ENCODE measurements at regions not wholly inside any gene's neighbourhood (a gene's known extent, or its start where the extent isn't known, plus 50 kb on each side); places are given as distances from the start of the nearest gene placed in this dataset.

DNA sequence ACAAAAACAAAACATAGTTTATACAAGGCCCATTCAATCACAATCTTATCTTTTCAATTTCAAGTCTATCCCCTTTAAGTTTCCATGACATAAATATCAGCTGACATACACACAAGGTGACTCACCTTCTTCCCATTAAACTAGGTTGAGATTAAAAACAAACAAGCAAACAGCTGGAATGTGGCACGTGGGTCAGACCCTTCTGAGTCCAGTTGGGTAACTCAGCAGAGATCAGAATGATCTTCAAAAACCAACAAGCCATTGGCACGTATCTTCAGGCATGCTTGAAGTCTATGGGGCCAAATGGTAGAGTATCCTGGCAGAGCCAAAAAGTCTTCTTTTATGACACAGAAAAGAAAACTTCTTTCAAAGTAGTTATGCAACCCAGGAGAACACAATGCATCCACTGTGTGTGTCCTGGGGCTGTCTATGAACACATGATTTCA lies 603.5 kb upstream of the CITED2 start:
- no peaks in the 10 kb centered on the region for H3K27me3 ChIP-seq (ENCODE audit: control insufficient read depth in 1 of 2, insufficient read depth in 2 of 2, low read length in 1 of 2)
- H3K36me3 ChIP-seq (ENCODE audit: control insufficient read depth in 1 of 2, insufficient read depth in 2 of 2, low read length in 1 of 2), result no peaks in the 10 kb centered on the region
- H3K4me1 ChIP-seq (ENCODE audit: control insufficient read depth in 1 of 2, insufficient read depth in 2 of 2, low read length in 2 of 2), result peaks cover 2 to 7% of the 10 kb centered on the region in 2 donors
- intact Hi-C loops (cut with DNase I), result loop anchor here in 1 of 2 donors (10.0 kb wide), 1 partner anchor 603 kb away; the partner anchor contains the start of gene CITED2
- no peak overlapping the region for H3K4me3 ChIP-seq (ENCODE audit: low read length in 2 of 2)
- 28 to 35% methylated on average over 2 of the region's 2 CpGs for WGBS, 2 donors
- no peaks in the 10 kb centered on the region for H3K9me3 ChIP-seq (ENCODE audit: control insufficient read depth, low read length)
- ATAC-seq (ENCODE audit: low FRiP score), result no peak
- DNase-seq, result no peak
- no peak overlapping the region for H3K27ac ChIP-seq (ENCODE audit: low read depth in 1 of 2, low read length in 2 of 2)

DNA sequence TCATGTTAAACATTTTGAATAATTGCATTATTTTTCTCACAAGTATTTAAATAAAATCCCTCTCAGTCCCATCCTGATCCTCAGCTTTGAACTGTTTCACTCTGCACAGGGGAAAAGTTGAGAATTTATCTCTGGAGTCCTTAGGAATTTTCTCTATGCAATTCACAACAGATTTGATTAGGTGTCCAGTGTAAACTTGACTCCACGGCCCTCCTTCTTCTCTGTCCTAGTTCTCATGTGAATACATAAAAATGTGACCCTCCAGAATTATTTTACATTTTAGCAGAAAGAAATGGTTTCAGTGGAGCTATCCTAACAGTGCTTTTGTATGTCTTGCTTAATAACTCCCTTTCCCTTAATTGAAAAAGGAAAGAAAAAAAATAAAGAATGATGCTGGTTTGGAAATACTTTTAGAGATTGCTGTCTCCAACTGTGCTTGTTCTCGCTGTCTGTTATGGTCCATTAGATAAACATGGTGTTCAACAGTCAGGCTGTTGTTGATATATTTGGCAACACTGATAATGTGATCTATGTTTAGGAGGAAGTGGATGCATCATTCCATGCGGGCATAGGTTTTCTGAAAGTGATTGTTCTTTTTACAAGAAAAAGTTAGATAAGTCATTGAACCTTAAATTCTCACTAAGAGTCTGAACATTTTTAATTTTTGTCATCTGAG lies 599.4 kb upstream of the CITED2 start:
- Histone ChIP-seq H3K4me3 (ENCODE audit: low read length in 2 of 2) (no peak overlapping the region), H3K27ac (ENCODE audit: low read depth in 1 of 2, low read length in 2 of 2) (no peak overlapping the region), H3K4me1 (ENCODE audit: control insufficient read depth in 1 of 2, insufficient read depth in 2 of 2, low read length in 2 of 2) (peaks cover 2% of the 10 kb centered on the region in 2 donors), H3K36me3 (ENCODE audit: control insufficient read depth in 1 of 2, insufficient read depth in 2 of 2, low read length in 1 of 2) (no peaks in the 10 kb centered on the region), H3K27me3 (ENCODE audit: control insufficient read depth in 1 of 2, insufficient read depth in 2 of 2, low read length in 1 of 2) (no peaks in the 10 kb centered on the region), H3K9me3 (ENCODE audit: control insufficient read depth, low read length) (no peaks in the 10 kb centered on the region)
- ATAC-seq (ENCODE audit: low FRiP score) (no peak), DNase-seq (no peak)
- intact Hi-C loops (cut with DNase I), result loop anchor here in 1 of 2 donors (10.0 kb wide), 1 partner anchor 599 kb away; the partner anchor contains the start of gene CITED2
- 12 to 17% methylated on average over 3 of the region's 3 CpGs for WGBS, 2 donors

DNA sequence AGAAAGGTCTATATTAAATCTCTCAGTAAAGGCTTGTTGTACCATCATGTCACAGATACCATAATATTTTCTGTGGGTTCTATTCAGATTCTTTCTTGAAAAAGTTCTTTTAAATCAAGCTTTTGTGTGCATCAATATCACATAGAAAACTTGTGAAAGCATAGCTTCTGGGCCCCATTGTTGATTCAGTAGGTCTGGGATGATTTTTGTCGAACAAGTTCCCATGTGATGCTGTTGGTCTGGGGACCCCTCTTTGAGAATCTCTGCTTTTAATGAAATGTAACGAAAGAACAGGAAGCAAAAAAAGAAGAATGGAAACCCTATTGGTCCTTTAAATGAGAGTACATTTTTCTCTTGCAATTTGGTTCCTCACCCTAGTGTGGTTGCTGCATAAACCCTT lies 597.7 kb upstream of the CITED2 start:
- DNase-seq (no peak), ATAC-seq (ENCODE audit: low FRiP score) (no peak)
- H3K4me1 ChIP-seq (ENCODE audit: control insufficient read depth in 1 of 2, insufficient read depth in 2 of 2, low read length in 2 of 2), result peaks cover 2% of the 10 kb centered on the region in 2 donors
- H3K36me3 ChIP-seq (ENCODE audit: control insufficient read depth in 1 of 2, insufficient read depth in 2 of 2, low read length in 1 of 2), result no peaks in the 10 kb centered on the region
- no peak overlapping the region for H3K4me3 ChIP-seq (ENCODE audit: low read length in 2 of 2)
- 92 to 94% methylated on average over 2 of the region's 2 CpGs for WGBS, 2 donors
- H3K27ac ChIP-seq (ENCODE audit: low read depth in 1 of 2, low read length in 2 of 2), result no peak overlapping the region
- H3K27me3 ChIP-seq (ENCODE audit: control insufficient read depth in 1 of 2, insufficient read depth in 2 of 2, low read length in 1 of 2), result no peaks in the 10 kb centered on the region
- H3K9me3 ChIP-seq (ENCODE audit: control insufficient read depth, low read length), result no peaks in the 10 kb centered on the region
- intact Hi-C loops (cut with DNase I), result loop anchor here in 1 of 2 donors (10.0 kb wide), 1 partner anchor 597 kb away; the partner anchor contains the start of gene CITED2

DNA sequence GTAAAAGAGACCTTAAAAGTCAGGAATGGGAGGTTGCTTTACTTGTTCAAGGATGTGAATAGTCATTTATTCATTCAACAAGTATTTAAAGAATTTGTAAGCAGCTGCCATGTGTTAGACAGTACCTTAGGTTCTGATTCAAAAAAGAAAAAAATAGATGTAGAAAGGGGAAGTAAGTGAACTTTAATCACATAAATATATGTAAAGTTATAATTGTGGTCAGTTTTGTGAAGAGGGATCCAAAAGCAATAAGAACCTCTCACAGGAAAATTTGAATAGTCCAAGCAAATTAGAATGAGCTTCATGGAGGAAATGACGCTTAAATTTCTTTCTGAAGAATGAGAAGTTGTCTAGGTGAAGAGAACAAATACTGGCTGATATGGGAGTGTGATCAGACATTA lies 596.1 kb upstream of the CITED2 start:
- no peaks in the 10 kb centered on the region for H3K36me3 ChIP-seq (ENCODE audit: control insufficient read depth in 1 of 2, insufficient read depth in 2 of 2, low read length in 1 of 2)
- ATAC-seq (ENCODE audit: low FRiP score), result no peak
- intact Hi-C loops (cut with DNase I), result loop anchor here in 1 of 2 donors (10.0 kb wide), 1 partner anchor 596 kb away; the partner anchor contains the start of gene CITED2
- no peaks in the 10 kb centered on the region for H3K4me1 ChIP-seq (ENCODE audit: control insufficient read depth in 1 of 2, insufficient read depth in 2 of 2, low read length in 2 of 2)
- no peak overlapping the region for H3K27ac ChIP-seq (ENCODE audit: low read depth in 1 of 2, low read length in 2 of 2)
- H3K9me3 ChIP-seq (ENCODE audit: control insufficient read depth, low read length), result no peaks in the 10 kb centered on the region
- no peak for DNase-seq
- no peaks in the 10 kb centered on the region for H3K27me3 ChIP-seq (ENCODE audit: control insufficient read depth in 1 of 2, insufficient read depth in 2 of 2, low read length in 1 of 2)
- 71 to 80% methylated on average over 1 of the region's 1 CpG for WGBS, 2 donors
- no peak overlapping the region for H3K4me3 ChIP-seq (ENCODE audit: low read length in 2 of 2)

DNA sequence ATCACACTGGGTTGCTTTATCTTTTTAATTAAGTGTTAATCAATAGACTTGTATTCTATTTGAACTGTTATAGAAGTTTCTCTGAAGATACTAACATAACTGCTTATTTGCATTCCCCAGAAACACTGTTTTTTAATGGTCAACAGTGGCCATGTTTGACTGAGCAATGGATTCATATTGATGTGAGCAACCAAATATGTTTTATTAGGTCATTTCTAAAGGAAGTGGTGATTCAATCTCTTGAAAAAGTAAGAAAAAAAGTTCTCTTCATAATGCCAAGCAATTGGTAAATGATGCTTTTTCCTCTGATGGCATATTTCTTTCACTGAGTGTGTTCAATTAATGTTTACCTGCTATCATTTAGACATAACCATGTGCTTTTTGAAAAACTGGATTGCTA lies 593.0 kb upstream of the CITED2 start:
- Histone ChIP-seq H3K27me3 (ENCODE audit: control insufficient read depth in 1 of 2, insufficient read depth in 2 of 2, low read length in 1 of 2) (no peaks in the 10 kb centered on the region), H3K4me1 (ENCODE audit: control insufficient read depth in 1 of 2, insufficient read depth in 2 of 2, low read length in 2 of 2) (no peaks in the 10 kb centered on the region), H3K27ac (ENCODE audit: low read depth in 1 of 2, low read length in 2 of 2) (no peak overlapping the region), H3K9me3 (ENCODE audit: control insufficient read depth, low read length) (no peaks in the 10 kb centered on the region), H3K36me3 (ENCODE audit: control insufficient read depth in 1 of 2, insufficient read depth in 2 of 2, low read length in 1 of 2) (no peaks in the 10 kb centered on the region), H3K4me3 (ENCODE audit: low read length in 2 of 2) (no peak overlapping the region)
- no peak for ATAC-seq (ENCODE audit: low FRiP score)
- intact Hi-C loops (cut with DNase I), result no loop called here
- DNase-seq, result no peak

DNA sequence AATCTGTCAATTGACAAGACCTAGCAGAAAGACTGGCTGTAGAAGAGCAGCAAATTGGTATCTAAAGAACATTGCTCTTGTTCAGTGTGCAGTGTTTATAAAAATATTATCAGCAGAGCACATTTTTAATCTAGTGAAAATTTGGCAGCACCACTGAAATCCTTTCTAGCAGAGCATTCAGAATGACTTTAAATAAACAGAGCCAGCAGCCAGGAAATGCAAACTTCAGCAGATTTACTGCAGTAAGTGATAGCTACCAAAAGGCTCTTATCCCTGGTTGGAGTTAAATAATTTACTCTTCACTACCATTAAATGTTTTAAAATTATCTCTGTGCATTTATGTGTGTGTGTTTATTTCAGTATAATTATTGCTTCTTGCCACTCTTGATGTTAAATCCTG lies 590.9 kb upstream of the CITED2 start:
- intact Hi-C loops (cut with DNase I), result no loop called here
- DNase-seq, result no peak
- ATAC-seq (ENCODE audit: low FRiP score), result no peak
- Histone ChIP-seq H3K36me3 (ENCODE audit: control insufficient read depth in 1 of 2, insufficient read depth in 2 of 2, low read length in 1 of 2) (no peaks in the 10 kb centered on the region), H3K9me3 (ENCODE audit: control insufficient read depth, low read length) (no peaks in the 10 kb centered on the region), H3K27me3 (ENCODE audit: control insufficient read depth in 1 of 2, insufficient read depth in 2 of 2, low read length in 1 of 2) (no peaks in the 10 kb centered on the region), H3K4me3 (ENCODE audit: low read length in 2 of 2) (no peak overlapping the region), H3K4me1 (ENCODE audit: control insufficient read depth in 1 of 2, insufficient read depth in 2 of 2, low read length in 2 of 2) (no peaks in the 10 kb centered on the region), H3K27ac (ENCODE audit: low read depth in 1 of 2, low read length in 2 of 2) (no peak overlapping the region)

DNA sequence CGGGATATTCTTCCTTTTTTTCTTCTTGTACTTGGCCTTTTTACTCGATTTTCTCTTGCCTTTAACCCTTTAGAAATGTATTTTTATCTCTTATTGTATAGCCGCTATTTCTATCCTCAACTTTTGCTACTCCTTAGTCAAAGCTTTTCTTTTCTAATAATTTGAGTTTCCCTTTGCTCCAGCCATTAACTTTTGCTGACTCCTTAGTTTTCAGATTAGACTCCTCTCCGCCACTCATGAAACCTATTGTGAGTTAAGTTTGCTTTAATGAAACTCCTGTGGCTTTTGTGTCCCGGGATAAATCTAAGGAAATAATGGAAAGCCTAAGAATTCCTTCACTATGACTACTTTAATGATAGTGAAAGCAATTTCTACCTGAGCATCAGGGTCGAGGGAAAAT lies 590.3 kb upstream of the CITED2 start:
- no peak for DNase-seq
- Histone ChIP-seq H3K27ac (ENCODE audit: low read depth in 1 of 2, low read length in 2 of 2) (no peak overlapping the region), H3K4me1 (ENCODE audit: control insufficient read depth in 1 of 2, insufficient read depth in 2 of 2, low read length in 2 of 2) (no peaks in the 10 kb centered on the region), H3K4me3 (ENCODE audit: low read length in 2 of 2) (no peak overlapping the region), H3K27me3 (ENCODE audit: control insufficient read depth in 1 of 2, insufficient read depth in 2 of 2, low read length in 1 of 2) (no peaks in the 10 kb centered on the region), H3K36me3 (ENCODE audit: control insufficient read depth in 1 of 2, insufficient read depth in 2 of 2, low read length in 1 of 2) (no peaks in the 10 kb centered on the region), H3K9me3 (ENCODE audit: control insufficient read depth, low read length) (no peaks in the 10 kb centered on the region)
- intact Hi-C loops (cut with DNase I), result no loop called here
- no peak for ATAC-seq (ENCODE audit: low FRiP score)
- WGBS, 2 donors, result 70 to 77% methylated on average over 6 of the region's 6 CpGs

DNA sequence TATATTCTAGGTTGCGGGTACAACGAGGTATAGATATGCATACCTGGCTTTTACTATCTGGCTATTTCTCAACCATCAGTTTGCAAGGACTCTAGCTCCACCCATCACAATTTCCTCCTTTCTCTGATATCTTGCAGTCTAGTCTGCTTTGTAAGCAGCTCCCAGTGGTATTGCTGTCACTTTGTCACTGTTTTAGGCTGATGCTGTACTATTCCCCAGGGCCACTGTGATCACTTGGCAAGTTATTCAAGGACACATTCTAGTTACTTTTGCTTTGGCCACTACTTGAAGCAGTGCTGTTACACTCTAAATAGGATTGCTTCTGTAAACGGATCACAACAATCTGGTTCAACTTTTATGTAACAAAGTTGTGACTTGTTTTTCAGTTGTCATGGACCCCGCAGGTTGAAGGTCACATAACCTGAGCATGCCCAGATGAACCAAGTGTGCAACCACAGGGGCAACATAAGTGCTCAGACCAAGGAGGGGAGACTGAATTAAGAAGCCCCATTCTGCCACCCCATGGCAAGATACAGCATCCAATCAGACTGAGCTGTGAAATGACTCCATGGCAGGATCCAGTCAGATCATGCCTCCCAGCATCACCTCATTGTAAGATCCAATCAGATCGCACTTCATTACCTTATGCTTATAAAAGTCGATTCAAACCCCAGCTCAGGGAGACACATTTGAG lies 588.4 kb upstream of the CITED2 start:
- intact Hi-C loops (cut with DNase I), result no loop called here
- no peak for DNase-seq
- no peak for ATAC-seq (ENCODE audit: low FRiP score)
- no peak overlapping the region for H3K4me3 ChIP-seq (ENCODE audit: low read length in 2 of 2)
- no peaks in the 10 kb centered on the region for H3K27me3 ChIP-seq (ENCODE audit: control insufficient read depth in 1 of 2, insufficient read depth in 2 of 2, low read length in 1 of 2)
- WGBS, 2 donors, result 87 to 89% methylated on average over 6 of the region's 6 CpGs
- H3K27ac ChIP-seq (ENCODE audit: low read depth in 1 of 2, low read length in 2 of 2), result no peak overlapping the region
- H3K36me3 ChIP-seq (ENCODE audit: control insufficient read depth in 1 of 2, insufficient read depth in 2 of 2, low read length in 1 of 2), result no peaks in the 10 kb centered on the region
- H3K9me3 ChIP-seq (ENCODE audit: control insufficient read depth, low read length), result no peaks in the 10 kb centered on the region
- no peaks in the 10 kb centered on the region for H3K4me1 ChIP-seq (ENCODE audit: control insufficient read depth in 1 of 2, insufficient read depth in 2 of 2, low read length in 2 of 2)

DNA sequence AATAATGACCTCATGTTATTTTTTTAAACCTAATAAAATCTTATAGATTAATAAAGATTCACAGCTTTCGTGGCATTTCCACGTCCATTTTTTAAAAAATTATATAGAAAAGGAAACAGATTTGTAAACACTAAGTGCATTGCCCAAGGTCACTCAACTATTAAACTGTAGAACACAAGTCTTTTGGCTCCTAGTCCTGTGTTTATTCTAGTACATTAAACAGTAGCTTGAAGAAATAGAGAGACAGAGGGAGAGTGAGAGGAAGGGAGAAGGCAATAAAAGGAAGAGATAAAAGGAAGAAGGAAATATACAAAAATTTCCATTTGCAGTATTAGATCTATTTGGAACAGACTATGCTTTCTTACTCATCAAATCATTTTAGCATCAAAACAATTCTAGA lies 586.7 kb upstream of the CITED2 start:
- Histone ChIP-seq H3K9me3 (ENCODE audit: control insufficient read depth, low read length) (no peaks in the 10 kb centered on the region), H3K27ac (ENCODE audit: low read depth in 1 of 2, low read length in 2 of 2) (no peak overlapping the region), H3K27me3 (ENCODE audit: control insufficient read depth in 1 of 2, insufficient read depth in 2 of 2, low read length in 1 of 2) (no peaks in the 10 kb centered on the region), H3K4me3 (ENCODE audit: low read length in 2 of 2) (no peak overlapping the region), H3K36me3 (ENCODE audit: control insufficient read depth in 1 of 2, insufficient read depth in 2 of 2, low read length in 1 of 2) (no peaks in the 10 kb centered on the region), H3K4me1 (ENCODE audit: control insufficient read depth in 1 of 2, insufficient read depth in 2 of 2, low read length in 2 of 2) (no peaks in the 10 kb centered on the region)
- 85 to 86% methylated on average over 2 of the region's 2 CpGs for WGBS, 2 donors
- intact Hi-C loops (cut with DNase I), result no loop called here
- DNase-seq (no peak), ATAC-seq (ENCODE audit: low FRiP score) (no peak)
